ENCODE measurements at regions not wholly inside any gene's neighbourhood (a gene's known extent, or its start where the extent isn't known, plus 50 kb on each side); places are given as distances from the start of the nearest gene placed in this dataset.
"Not testable (repeated sequence)": the region's sequence is repeated elsewhere in the genome, so short reads cannot be mapped to it uniquely, and the experiment has no call there.

DNA sequence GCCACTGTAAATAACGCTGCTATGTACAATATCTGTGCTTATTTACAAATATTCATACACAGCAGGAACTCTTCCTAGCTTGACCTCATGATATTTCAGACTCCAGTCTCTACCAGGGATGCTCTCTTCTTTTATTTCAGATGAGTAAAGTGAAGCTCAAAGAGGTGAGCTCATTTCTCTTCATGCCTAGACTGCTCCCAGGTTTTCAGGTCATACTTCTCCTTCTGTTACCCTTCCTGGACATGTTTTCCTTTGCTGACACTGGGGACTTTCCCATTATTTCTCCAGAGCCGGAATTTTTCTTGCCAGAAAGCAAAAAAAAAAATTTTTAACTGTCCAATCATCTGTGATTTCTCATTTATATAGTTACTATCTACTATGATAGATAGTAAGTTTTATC, 147.2 kb upstream of the DST start:
- TF ChIP-seq CTCF (IDR thresholded peaks at IDR 0.05; ENCODE audit: insufficient read depth, low read depth, low read length, missing control alignments) = no peak
- no peak overlapping the region for H3K4me3 ChIP-seq (ENCODE audit: low read depth, low read length)
- no peak for DNase-seq (ENCODE audit: low read depth)

DNA sequence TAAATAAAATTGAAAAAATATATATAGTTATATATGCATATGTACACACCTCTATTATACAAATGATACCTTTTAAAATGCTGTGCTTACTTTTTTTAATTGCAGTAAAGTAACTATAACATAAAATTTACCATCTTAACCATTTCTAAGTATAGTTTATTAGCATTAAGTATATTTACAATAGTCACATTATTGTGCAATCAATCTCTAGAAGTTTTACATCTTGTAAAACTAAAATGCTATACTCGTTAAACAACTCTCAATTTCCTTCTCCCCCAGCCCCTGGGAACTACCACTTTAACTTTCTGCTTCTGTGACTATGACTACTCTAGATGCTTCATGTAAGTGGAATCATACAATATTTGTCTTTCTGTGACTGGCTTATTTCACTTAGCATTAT, 146.7 kb upstream of the DST start:
- no peak for TF ChIP-seq CTCF (IDR thresholded peaks at IDR 0.05; ENCODE audit: insufficient read depth, low read depth, low read length, missing control alignments)

GRCh38 chr6:56787209-56787608, 144.5 kb upstream of the DST start:
- DNase-seq (ENCODE audit: low read depth) = no peak
- TF ChIP-seq CTCF (IDR thresholded peaks at IDR 0.05; ENCODE audit: insufficient read depth, low read depth, low read length, missing control alignments) = no peak
- no peak overlapping the region for H3K4me3 ChIP-seq (ENCODE audit: low read depth, low read length)

More for the DNA sequence above, 146.7 kb upstream of the DST start:
- H3K4me3 ChIP-seq (ENCODE audit: low read depth, low read length) = no peak overlapping the region
- DNase-seq (ENCODE audit: low read depth) = no peak

DNA sequence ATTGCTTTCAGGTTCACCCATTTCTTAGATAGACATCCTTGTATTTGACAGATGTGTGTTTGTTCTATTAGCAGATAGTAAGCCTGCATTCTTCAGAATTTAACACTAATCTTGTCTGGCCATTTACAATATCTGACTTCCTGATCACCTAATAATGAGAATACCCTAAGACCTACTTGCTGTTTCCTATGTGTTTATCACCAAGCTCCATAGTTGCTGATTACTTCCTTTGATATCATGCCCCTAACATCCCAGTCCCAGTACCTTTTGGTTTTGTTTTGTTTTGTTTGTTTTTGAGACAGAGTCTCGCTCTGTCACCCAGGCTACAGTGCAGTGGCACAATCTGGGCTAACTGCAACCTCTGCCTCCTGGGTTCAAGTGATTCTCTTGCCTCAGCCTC, 143.6 kb upstream of the DST start:
- DNase-seq (ENCODE audit: low read depth) = no peak
- TF ChIP-seq CTCF (IDR thresholded peaks at IDR 0.05; ENCODE audit: insufficient read depth, low read depth, low read length, missing control alignments) = no peak
- no peak overlapping the region for H3K4me3 ChIP-seq (ENCODE audit: low read depth, low read length)

GRCh38 chr6:56785536-56785935, 142.8 kb upstream of the DST start:
- H3K4me3 ChIP-seq (ENCODE audit: low read depth, low read length); DNase-seq (ENCODE audit: low read depth): not testable (repeated sequence)

- DNase-seq (ENCODE audit: low read depth) = not testable (repeated sequence)
These were observed 137.4 kb upstream of the DST start for GRCh38 chr6:56780109-56780508.

GRCh38 chr6:56778503-56778902, 135.8 kb upstream of the DST start:
- not testable (repeated sequence) for H3K4me3 ChIP-seq (ENCODE audit: low read depth, low read length); DNase-seq (ENCODE audit: low read depth)

More at GRCh38 chr6:56780109-56780508, 137.4 kb upstream of the DST start:
- H3K4me3 ChIP-seq (ENCODE audit: low read depth, low read length) = not testable (repeated sequence)

- no peak overlapping the region for H3K4me3 ChIP-seq (ENCODE audit: low read depth, low read length)
- no peak for TF ChIP-seq CTCF (IDR thresholded peaks at IDR 0.05; ENCODE audit: insufficient read depth, low read depth, low read length, missing control alignments)
These were observed 132.9 kb upstream of the DST start for GRCh38 chr6:56775498-56776166.

More at GRCh38 chr6:56775498-56776166, 132.9 kb upstream of the DST start:
- no peak for DNase-seq (ENCODE audit: low read depth)
